8988T (cell line): ENCODE measurements at regions not wholly inside any gene's neighbourhood (a gene's known extent, or its start where the extent isn't known, plus 50 kb on each side); places are given as distances from the start of the nearest gene placed in this dataset.
"Not testable (repeated sequence)": the region's sequence is repeated elsewhere in the genome, so short reads cannot be mapped to it uniquely, and the experiment has no call there.

Experiments used
- DNase-seq: peaks from one replicate; pipeline ENCODE4 v3.0.0; 2011

DNA sequence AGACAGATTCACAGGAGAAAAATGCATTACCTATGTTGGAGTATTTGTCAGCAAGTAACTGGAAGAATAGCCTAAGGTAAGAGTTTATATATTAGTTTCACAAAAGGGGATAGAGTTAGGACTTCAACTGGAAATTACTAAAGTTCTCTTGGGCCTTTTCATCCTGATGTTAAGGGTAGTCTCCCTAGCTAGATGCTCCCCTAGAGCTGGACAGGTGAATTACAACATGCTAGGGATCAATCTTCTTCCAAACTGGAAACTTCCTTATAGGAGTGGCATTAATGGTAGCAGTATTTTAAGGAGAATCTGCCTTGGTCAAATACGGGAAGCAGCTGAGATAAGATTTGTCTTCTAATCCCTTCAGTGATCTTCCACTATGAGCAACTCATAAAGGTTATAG lies 632.8 kb upstream of the RAG2 start:
- no peak for DNase-seq

DNA sequence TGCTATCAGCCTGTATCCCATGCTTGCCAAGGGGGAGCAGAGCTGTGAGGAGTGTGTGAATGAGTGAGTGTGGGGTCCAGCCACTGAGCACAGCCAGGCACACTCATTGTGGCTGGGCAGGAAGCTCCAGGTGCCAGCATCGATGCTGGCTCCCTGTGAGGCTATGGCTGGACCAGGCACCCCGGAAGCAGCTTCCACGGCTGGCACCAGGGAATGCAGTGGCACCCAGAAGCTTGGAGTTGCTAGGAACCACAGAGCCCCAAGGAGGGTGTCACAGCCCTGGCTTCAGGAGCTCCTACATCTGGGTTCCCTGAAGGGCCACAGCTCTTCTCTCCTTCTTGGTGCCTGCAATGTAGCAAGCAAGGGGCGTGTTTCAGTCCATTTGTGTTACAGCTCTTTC lies 625.9 kb upstream of the RAG2 start:
- DNase-seq, result no peak

DNA sequence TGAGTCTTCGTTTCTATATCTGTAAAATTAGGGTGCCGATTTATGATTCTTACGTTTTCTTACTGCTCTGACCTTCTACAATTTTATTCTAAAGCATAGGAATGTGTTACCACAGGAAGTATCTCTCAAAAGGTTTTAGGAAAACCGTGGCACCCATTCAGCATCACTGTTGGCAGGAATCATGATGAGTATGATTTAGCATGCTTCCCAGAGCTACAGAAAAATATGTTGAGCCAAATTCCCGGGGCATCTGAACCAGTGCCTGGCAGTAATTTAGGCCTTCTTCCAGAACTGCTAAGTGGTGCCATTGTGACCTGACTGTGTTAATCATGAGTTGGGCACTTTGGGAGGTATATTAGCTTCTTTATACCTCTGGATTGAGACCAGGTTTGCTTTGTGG lies 605.0 kb upstream of the RAG2 start:
- DNase-seq, result no peak

DNA sequence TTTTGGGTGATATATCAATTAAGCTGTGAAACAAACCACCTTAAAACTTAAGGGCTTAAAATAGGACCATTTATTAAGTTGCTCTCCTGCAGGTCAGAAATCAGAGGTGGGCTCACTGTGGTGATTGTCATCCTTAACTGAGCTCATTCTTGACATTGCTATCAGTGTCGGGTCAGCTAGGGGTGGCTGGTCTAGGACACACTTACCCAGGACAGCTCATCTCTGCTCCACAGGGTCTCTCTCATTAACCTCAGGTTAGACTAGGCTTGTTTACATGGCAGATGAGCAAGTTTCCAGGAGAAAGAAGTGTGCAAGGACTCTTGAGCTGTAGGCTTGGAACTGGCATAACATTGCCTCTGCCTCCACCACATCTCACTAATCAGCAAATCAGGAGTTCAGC lies 601.0 kb upstream of the RAG2 start:
- DNase-seq, result no peak

DNA sequence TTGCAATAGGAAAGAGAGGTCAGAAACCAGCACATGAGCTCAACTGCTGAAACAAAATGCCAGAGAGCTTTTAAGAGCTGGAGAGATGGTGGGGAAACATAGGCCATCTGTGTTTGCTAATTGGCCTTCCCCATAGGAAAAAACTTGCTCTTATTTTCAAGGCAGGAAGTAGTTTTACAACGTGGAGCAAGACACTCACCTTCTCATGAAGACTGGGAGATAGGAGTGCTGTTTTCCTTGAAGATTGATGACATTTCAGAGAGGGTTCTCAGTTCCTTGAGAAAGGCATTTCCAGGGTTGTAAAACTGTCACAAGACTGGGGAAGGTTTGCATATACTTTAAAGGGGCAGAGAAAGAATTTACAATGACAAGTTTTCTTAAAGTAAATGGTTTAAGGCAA lies 586.3 kb upstream of the RAG2 start:
- no peak for DNase-seq

DNA sequence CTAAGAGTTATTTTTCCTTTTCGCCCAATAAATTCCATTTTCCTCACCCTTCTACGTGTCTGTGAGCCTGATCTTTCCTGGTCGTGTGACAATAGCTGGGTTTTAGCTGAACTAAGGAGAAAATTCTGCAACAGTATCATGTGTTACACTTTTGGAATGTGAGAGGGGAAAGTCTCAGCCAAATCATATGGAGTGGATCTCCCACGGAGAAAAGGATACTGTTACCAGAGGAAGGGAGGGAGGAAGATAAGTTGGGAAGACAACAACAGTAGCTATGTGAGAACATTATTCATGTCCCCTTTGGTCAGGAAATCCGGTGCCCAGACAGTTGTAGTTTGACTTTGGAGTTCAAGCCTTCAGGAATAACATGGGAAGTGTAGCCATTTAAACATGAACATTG lies 584.0 kb upstream of the RAG2 start:
- DNase-seq, result no peak

DNA sequence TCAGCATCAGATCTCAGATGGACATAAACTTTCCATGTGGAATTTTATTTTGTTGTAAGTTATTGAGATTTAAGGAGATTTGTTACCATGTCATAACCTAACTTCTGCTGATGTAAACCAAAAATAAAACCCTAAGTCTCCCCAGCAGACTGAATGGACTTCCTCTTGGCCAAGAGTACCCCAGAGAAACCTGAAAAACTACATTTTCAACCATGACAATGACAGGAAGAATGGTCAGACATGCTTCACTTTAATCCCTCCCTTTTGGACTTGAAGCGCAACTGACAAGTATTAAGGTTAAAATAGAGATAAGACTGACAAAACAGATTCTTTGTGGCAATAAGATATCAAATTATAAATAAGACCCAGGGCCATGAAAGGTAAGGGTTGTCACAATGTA lies 579.7 kb upstream of the RAG2 start:
- no peak for DNase-seq

DNA sequence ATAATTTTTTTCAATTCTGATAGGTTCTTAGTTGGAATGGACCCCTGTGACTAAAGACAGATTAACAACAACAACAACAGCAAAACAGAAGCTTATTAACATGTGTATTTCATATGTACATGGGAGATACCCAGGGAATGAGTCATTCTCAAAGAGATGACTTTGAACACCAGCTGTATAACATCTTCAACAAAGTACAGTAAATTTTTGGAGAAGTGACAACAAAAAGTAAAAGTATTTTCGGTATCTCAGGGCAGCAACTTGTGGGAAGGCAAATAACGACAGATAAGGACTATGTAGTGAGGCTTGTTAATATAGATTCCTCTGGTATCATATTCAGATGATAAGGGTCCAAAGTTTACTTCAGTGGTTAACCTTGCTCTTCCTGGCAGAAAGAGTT lies 573.4 kb upstream of the RAG2 start:
- DNase-seq, result no peak

DNA sequence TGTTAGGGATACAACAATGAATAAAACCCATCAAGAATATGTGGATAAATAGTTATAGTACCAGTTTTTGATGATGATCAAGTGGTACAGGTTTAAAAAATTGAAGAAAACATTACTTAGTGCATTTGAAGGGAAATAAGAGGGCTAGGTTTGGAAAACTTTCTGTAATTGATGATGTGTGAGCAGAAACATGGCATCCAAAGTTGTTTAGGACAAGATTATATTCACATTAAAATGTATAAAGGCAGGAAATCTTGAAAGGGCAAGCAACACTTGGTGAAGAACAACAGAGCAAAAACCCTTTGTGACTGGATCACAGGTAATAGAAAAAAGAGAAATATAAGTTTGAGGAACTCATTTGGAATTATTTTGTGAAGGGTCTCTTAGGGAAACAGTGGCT lies 572.3 kb upstream of the RAG2 start:
- no peak for DNase-seq

DNA sequence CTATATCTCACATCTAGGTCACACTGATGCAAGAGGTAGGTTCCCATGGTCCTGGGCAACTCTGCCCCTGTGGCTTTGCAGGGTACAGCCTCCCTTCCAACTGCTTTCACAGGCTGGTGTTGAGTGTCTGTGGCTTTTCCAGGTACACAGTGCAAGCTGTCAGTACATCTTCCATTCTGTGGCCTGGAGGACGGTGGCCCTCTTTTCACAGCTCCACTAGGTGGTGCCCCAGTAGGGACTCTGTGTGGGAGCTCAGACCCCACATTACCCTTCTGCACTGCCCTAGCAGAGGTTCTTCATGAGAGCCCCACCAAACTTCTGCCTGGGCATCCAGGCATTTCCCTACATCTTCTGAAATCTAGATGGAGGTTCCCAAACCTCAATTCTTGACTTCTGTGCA lies 547.4 kb upstream of the RAG2 start:
- not testable (repeated sequence) for DNase-seq

DNA sequence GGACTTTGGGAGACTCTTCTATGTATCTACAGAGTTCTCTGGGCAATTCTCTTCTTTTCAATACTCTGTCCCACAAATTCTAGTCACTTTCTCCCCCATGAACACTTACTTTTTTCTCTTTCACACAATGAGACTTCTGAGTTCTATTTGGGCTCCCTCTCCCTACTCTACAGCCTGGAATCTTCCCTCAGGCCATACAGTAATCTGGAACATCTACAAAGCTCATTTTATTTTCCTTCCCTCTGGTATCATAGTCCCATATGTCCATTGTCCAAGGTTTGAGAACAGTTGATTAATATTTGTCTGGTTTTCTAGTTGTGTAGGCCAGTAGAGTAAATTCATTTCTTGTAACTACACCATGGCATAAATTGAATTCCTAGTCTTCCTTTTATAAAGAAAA lies 544.6 kb upstream of the RAG2 start:
- no peak for DNase-seq

DNA sequence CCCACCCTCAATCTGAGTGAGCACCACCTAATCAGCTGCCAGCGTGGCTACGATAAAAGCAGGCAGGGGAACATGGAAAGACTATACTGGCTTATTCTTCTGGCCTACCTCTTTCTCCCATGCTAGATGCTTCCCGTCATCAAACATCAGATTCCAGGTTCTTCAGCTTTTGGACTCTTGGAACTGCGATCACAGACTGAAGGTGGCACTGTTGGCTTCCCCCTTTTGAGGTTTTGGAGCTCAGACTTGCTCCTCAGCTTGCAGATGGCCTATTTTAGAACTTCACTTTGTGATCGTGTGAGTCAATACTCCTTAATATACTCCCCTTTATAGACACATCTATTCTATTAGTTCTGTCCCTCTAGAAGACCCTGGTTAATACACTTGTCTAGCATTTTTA lies 543.7 kb upstream of the RAG2 start:
- no peak for DNase-seq

DNA sequence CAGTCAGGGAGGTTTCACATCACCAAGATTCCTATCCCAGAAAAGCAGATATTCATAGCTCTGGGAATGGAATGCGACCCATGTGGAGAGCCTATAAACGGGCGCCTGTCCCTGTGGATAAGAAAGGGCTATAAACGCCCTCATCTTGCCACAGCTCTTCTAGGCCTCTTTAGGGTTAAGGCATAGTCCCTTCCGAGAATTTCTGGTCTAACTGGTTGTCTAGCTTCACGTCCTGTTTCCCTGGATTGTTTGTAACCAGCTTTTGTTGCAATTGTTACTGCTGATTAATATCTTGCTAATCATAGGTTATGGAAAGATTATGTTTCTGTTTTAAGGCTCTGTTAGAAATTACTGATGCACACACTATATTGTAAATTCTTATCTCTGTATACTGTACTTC lies 537.6 kb upstream of the RAG2 start:
- DNase-seq, result not testable (repeated sequence)

DNA sequence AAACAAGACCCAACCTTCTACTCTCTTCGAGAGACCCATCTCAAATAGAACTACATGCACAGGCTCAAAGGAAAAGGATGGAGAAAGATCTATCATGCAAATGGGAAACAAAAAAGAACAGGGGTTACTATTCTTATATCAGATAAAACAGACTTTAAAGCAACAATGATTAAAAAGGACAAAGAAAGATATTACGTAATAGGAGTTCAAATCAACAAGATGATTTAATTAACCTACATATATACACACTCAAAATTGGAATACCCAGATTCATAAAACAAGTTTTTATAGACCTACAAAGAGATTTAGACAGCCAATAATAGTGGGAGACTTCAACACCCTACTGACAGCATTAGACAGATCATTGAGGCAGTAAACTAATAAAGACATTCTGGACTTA lies 536.6 kb upstream of the RAG2 start:
- no peak for DNase-seq

DNA sequence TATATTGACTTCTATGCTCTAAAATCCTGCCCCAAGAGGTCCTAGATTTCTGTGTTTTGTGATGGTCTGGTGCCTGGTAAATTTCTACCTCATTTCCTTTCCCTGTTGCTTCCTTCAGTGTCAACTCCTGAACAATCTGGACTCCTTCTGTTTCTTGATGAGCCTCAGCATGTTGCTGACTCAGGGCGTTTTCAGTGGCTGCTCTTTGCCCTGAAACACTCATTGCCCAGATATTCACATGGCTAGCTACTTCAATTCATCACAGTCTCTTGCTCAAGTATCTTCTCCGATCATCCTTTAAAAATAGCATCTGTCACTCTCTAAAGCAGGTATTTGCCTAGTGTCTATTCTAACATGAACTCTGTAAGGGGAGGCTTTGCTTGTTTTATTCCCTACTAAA lies 526.3 kb upstream of the RAG2 start:
- DNase-seq, result no peak

DNA sequence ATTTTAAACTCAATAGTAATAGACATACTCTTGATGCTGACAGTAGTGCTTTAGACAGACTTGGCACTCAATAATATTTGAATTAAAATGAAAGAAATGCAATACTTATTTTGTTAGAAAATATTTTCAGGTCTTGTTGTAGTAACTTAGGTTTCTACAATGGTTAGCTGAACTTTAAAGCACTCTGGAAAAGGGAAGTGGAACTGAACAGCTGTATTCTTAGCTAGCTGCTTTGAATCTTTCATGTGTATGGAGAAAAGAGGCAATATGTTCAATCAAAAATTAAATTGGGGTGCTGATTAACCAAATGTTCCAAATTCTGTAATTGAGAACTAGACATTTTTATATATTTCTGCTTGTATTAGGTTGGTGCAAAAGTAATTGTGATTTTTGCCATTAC lies 517.9 kb upstream of the RAG2 start:
- DNase-seq, result no peak

DNA sequence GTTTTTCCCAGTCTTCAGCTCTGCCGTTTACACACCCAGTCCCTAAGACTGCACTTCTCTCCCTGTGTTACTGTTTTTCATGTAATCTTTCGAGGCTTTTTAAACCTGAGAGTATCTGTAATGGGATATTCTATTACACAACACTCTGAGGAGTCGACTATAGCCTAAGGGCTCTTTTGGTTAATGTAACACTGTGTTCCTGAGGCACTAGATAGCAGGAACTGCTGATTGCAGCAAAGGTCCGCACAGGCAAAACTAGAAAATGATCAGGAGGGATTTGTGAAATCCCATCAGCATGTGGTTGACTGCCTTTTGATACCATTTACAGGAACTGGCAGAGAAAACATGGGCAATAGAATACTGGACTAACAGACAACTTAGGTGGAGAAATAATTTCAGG lies 512.3 kb upstream of the RAG2 start:
- DNase-seq, result no peak

DNA sequence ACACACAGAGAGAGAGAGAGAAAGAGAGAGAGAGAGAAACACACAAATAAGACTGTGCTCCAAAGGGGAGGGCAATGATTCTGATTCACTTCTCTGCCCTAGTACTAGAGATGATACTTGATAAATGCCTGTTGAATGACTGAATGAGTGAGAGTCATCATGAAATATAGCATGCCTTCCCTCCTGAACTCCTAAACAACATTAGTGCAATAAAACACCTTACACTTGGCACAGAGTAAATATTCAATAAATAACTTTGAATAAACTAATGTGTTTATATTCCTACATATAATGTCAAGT lies 511.2 kb upstream of the RAG2 start:
- DNase-seq, result no peak

DNA sequence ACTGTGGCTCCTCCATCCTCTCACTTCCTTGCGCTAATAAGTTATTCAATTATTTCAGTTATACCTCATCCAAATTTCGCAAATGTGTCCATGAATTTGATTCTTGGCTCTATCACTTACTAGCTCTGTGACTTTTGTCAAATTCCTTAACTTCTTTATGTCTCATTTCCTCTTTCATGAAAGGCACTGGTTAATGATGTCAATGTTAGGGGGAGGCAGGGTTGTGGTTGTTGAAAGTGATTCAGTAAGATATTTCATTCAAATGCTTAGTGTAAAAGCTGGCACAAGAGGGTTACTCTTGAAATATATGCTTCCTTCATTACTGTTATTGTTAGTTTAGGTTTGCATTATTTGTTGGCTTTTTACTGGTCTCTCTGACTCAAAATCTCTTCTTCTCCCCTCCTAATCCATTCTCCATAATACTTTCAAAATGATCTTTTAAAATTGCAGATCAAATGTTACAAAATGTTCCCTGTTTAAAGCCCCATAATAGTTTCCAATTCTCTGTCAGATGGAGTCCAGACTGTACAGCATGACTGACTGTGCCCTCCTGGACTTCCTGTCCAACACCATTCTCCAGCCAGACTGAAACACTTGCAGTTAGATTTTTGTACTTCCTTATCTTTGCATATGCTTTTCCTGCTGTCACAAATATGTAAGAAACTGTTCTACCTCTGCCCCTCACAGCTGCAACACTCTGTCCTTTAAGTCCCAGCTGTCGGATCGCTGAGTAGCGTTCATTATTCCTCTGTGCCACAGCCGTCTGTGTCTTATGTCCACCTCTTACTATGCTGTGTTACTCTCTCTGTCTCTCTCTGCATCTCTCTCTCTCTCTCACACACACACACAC lies 510.6 kb upstream of the RAG2 start:
- no peak for DNase-seq

DNA sequence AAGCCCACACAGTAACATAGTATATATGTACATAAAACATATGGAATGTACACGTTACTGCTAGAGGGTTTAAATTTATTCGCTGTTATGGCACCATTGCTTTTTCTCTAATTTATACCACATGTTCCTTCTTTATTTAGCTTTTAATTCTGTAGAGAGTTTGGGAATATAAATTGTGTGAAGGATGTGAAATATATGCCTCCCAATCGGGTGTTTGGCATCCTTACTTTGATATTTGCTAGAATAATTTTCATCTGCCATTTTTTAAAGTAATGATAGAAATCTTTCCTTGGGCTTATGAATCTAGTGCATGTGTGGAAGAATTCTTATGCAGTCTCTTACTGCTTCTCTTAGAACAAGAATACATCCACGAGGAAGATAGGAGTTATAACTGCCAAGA lies 509.8 kb upstream of the RAG2 start:
- no peak for DNase-seq

DNA sequence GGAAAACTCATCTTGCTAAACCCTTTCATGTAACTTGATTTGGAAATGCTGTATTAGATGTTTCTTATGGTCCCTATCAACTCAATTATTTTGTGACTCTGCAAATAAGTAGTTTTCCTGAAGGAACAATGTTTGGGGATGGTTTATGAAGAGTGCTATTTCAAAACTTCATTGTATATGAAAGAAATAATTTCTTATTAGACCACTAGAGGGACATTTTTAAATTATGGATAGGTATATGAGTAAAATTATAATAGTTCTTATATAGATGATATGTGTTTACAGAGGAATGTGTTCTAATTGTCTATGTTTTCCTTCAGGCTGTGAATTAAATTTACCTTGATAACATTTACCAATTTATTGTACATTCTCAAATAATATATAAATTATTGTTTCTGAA lies 509.4 kb upstream of the RAG2 start:
- DNase-seq, result no peak

DNA sequence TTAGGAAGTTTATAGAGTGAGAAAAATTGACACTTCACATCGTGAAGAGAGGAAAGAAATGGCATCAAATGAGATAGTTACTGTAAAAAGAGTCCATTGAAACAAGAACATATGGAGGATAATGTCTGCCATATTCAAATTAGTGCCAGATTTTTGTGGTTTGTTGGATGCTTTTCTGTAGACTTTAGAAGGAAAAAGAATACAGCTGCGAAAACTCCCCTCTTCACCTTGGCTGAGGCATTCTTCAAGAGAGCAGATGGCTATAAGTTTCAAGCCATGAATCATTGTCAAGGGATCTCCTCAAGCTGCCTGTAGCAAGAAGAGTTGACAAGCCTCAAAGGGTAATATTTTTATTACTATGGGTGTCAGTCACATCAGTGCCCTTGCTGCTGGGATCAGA lies 507.4 kb upstream of the RAG2 start:
- DNase-seq, result no peak

DNA sequence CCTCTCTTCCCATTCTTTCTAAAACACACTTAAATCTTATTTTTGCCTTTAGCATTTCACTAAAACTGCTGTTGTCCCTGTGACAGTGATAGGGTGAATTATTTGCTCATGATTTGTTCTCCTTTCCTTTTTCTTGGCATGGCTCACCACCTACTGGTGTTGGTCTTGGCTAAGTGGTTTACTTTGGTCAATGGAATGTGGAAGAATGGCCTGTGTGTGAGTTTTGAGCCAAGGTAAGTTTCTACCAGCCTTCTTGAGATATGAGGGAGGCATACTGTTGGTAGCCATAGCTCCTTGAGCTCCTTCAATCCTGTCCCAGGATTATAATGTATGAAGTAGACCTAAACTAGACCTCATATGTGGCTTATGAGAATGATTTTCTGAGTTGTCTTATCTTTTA lies 506.3 kb upstream of the RAG2 start:
- no peak for DNase-seq

DNA sequence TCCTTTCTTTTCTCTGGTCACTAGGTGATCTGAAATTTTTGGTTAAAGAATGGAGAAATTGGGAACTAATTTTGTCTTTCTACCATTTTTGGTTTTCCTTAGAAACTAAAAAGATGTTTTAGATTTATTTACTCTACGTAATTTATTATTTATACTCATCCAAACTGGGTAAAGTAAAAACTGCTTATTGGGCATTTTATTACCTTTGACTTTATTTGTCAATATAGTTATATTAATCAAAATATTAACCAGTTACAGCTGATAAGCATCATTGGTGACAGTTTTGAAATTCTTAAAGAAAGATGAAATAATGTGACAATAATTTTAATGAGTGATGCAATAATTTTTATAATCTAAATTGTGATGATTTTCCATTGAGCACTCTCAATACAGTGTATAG lies 502.0 kb upstream of the RAG2 start:
- no peak for DNase-seq

DNA sequence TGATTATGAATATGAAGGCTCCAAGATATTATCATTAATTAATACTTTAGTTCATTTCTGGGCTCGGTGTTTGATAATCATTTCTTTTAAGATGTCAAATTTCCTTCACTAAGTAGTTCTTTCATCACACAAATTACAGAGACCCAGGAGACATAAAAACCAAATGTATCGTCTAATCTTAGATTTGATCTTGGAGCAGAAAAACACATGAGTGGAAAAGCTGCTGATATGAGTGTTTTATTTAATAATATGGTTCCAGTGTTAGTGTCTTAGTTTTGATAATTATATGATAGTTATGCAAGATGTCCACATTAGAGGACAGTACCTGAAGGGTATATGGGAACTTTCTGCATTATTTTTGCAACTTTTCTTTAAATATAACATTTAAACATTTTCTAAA lies 494.5 kb upstream of the RAG2 start:
- no peak for DNase-seq

DNA sequence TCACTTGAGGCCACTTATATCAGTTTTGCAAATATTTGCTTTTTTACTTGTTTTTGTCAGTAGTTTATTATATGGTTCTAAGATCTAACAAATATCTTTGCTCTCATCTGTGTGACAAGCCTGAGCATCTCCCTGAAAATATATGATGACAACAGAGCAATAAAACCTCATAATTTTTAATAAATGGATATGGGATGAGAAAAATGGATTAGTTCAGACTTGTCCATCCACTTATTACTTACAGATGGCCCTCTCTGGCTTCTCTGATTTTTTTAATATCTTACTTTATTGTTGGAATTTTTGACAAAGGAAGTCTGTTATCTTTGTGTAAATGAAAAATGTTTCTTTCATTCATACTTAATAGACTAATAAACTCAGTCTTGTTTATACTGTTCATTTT lies 491.4 kb upstream of the RAG2 start:
- DNase-seq, result no peak
